ENCODE measurements at regions not wholly inside any gene's neighbourhood (a gene's known extent, or its start where the extent isn't known, plus 50 kb on each side); places are given as distances from the start of the nearest gene placed in this dataset.

DNA sequence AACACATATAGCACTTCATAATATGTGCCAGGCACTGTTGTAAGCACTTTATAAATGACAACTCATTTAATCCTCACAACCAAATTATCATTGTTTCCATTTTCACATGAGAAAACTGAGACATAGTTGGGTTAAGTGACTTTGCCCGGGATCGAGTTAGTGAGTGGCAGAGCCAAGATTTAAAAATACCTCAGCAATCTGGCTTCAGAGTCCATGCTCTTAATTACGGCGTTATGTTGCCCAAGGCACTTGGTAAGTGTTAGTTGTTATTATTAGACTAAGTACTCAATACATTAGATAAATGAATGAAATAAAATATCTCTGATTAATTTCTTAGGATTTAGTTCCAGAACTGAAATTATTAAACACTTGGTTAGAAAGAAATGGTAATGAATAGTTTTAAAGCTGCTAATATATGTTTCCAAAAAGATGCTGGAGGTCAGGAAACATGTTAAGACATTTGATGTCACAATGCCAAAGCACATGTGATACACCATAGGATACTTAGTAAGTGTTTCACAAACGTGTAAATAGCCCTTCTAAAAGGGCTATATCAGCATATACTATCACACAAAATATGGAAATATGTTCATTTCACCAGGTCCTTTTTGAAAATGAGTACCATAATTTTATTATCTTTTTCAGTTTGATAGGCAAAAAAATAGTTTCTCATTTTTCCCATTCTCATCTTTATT lies 301.9 kb downstream of the GPAT3 start:
- no peak for DNase-seq

GRCh38 chr4:83833920-83834319 lies 298.0 kb downstream of the GPAT3 start:
- no peak for DNase-seq

- no peak for DNase-seq
Measured at GRCh38 chr4:83832110-83832825, 296.4 kb downstream of the GPAT3 start.

- DNase-seq: no peak
Measured at GRCh38 chr4:83831588-83831987, 295.7 kb downstream of the GPAT3 start.

- DNase-seq: no peak
Measured at GRCh38 chr4:83830138-83830888, 294.4 kb downstream of the GPAT3 start.

- no peak for DNase-seq
Measured at GRCh38 chr4:83828601-83829000, 292.7 kb downstream of the GPAT3 start.

- DNase-seq: no peak
Measured at GRCh38 chr4:83821493-83821892, 285.6 kb downstream of the GPAT3 start.

DNA sequence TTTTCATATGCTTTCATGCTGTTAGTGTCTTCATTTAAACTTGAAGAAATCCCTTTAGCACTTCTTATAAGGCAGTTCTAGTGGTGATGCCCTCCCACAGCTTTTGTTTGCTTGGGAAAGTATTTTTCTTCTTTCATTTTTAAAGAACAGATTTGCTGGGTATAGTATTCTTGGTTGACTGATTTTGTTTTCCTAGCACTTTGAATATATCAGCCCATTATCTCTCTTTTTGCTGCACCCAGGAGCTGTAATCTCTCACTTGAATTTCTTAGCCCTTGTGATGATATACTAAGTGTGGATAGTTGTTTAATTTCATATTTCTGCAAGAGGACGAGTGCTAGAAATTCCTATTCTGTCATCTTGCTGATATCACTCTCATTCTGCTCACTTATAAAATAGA lies 283.7 kb downstream of the GPAT3 start:
- no peak for DNase-seq

GRCh38 chr4:83810428-83810827 lies 274.5 kb downstream of the GPAT3 start:
- no peak for DNase-seq

DNA sequence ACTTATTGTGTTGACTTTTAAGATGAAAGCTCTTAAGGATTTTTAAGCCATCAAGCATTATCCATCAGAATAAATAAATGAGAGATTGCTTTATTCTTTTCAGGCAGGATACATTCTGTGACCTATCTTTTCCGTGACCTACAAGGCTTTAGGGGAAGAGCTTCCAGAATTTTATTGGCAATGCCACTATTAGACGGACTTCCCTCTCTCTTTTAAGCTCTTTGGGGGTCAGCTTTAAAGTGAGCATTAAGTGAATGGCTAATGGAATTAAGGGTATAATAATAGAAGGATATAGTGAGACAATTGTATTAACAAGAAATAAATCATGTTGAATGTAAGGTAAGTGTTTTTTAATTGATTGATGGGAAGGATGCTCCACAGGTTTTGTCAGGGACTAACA lies 273.7 kb downstream of the GPAT3 start:
- no peak for DNase-seq

GRCh38 chr4:83793481-83793880 lies 257.6 kb downstream of the GPAT3 start:
- DNase-seq: no peak

- DNase-seq: no peak
Measured at GRCh38 chr4:83785891-83786290, 250.0 kb downstream of the GPAT3 start.

DNA sequence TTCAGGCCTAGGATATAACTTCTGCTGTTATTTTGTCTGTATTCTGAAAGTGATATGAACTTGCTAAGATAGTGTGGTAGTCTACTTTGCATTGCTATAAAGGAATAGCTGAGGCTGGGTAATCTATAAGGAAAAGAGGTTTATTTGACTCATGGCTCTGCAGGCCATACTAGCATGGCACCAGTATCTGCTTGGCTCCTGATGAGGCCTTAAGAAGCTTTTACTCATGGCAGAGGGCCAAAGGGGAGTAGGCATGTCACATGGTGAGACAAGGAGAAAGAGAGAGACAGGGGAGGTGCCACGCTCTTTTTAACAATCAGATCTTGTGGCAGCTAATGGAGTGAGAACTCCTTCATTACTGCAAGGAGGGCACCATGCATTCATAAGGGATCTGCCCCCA lies 247.3 kb downstream of the GPAT3 start:
- DNase-seq: no peak

DNA sequence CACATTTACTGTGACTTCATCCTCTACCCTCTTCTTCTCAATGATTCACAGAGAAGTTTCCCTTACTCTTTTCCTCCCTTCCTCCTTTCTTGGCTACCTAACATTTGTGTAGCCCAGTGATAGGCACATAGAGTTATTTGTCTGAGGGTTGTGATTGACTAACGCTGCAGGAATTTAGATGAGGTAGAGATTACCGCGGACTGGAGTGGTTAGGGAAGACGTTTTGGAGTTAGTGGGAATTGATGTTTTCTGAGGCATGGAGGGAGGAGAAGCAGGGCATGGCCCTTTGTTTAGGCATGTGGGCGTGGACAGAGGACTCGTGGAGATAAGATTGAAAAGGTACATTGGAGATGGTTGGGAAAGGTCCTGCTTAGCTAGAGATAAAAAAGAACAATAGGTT lies 246.7 kb downstream of the GPAT3 start:
- no peak for DNase-seq

DNA sequence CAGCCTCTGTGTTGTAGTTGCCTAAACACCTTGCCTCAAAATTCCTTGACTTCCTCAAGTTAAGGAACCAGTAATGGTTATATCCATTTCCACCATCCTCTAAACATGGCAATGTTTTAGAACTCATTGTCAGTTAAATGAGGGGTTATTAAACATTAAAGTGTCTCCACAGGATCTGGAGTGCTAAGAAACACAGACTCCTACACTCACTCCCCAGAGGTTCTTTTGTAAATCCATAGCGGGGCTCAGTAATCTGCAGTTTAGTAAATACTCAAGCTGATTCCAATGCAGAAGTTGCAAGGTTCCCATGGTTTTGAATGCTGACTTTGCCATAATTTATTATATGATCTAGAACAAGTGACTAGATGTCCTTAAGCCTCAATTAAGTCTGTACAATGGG lies 245.5 kb downstream of the GPAT3 start:
- DNase-seq: no peak

- DNase-seq: no peak
Measured at GRCh38 chr4:83780053-83780733, 244.3 kb downstream of the GPAT3 start.

GRCh38 chr4:83779103-83780052 lies 243.5 kb downstream of the GPAT3 start:
- no peak for DNase-seq

DNA sequence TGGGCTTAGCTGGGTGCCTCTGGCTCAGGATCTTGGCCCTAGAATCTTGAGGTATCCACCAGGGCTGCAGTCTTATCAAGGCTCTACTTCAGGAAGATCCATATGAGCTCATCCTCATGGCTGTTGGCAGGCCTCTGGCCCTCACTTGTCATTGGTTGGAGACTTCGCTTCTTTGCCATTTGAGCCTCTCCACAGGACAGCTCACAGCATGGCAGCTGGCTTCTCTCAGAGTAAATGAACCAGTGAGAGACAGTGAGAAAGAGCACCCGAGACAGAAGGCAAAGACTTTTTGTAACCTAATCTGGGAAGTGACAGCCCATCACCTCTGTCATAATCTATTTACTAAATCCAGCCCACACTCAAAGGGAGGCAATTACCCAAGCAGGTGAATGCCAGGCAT lies 236.8 kb downstream of the GPAT3 start:
- no peak for DNase-seq

DNA sequence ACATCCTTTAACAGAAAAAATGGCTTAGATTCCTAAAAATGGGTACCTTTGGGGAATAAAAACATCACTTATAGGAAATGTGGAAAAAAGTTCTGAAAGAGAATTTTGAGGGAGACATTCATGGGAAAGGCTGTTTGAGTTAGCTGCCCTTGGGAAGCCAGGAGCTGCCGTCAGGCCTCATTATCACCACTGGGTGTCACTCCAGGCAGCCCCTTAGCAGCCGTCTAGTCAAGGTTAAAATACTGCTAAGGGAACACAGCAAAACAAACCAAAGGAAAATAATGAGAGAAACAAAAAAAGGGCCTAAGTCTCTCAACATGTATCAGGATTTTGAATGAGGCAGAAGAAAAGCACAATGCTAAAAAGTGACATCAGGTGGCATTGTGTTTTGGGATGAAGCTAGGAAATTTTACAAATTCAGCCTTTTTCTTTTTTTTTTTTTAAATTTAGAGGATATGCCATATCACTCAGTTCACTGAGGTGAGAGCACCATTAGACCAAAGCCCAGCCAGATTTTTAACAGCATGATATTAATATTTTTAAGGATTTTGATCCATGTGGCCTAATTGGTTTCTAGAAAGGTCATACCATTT lies 235.3 kb downstream of the GPAT3 start:
- DNase-seq: peak; percentile 15

GRCh38 chr4:83768146-83768545 lies 232.2 kb downstream of the GPAT3 start:
- no peak for DNase-seq

DNA sequence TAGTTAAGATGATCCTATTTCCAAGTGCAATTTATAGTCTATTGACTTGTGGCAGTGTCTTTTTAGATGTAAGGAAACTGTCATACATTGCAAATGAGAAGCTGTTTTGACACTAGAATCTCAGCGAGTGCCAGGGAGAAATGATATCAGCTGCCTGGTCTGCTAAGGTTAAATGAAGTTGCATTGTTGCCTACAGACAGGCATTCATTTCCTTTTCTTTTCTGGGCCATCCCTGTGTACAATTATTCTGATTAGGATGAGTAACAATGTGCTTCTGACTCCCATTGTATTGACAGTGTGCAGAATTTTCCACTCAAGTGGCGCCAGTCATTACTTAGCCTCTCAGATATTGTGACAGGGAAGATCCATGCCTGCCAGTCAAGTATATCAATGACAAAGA lies 231.2 kb downstream of the GPAT3 start:
- DNase-seq: no peak

DNA sequence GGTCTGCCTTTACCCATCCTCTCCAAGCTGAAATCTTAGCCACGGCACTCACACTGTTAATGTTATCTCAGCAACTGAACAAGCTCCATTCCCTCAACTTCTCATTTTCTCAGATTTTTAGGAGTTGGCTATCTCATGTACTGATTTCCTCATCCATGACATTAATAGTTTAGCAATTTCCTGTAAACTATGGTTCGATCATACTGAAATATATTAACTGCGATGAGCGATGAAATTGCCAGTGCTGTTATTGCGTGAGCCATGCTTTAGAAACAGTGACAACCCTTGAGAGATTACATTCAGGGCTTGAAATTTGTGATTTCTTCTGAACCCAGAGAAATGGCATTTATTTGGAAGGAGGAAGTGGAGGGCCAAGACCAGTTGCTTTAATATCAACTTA lies 223.7 kb downstream of the GPAT3 start:
- no peak for DNase-seq
